Glutamatergic neuron (in vitro differentiated cells): ENCODE measurements at regions not wholly inside any gene's neighbourhood (a gene's known extent, or its start where the extent isn't known, plus 50 kb on each side); places are given as distances from the start of the nearest gene placed in this dataset.

Source experiments
- DNase-seq: peaks from one replicate; pipeline ENCODE4 v3.0.0; 2022
- H3K27ac Mint-ChIP-seq: one replicate; pipeline ENCODE4 v1.8.0; 2020; ENCODE audit warnings: mild to moderate bottlenecking, mixed read lengths, inconsistent platforms; ENCODE audit not compliant: unreplicated experiment
- H3K27me3 Mint-ChIP-seq: one replicate; pipeline ENCODE4 v1.8.0; 2020; ENCODE audit warnings: mild to moderate bottlenecking, moderate library complexity, mixed read lengths, inconsistent platforms; ENCODE audit not compliant: unreplicated experiment
- H3K36me3 Mint-ChIP-seq: one replicate; pipeline ENCODE4 v1.8.0; 2020; ENCODE audit warnings: mild to moderate bottlenecking, mixed read lengths, inconsistent platforms; ENCODE audit not compliant: unreplicated experiment
- H3K4me1 Mint-ChIP-seq: one replicate; pipeline ENCODE4 v1.8.0; 2020; ENCODE audit warnings: mild to moderate bottlenecking, low read depth, mixed read lengths, inconsistent platforms; ENCODE audit not compliant: unreplicated experiment
- H3K4me3 Mint-ChIP-seq: one replicate; pipeline ENCODE4 v1.8.0; 2020; ENCODE audit warnings: mild to moderate bottlenecking, mixed read lengths, inconsistent platforms; ENCODE audit not compliant: unreplicated experiment
- H3K9me3 Mint-ChIP-seq: one replicate; pipeline ENCODE4 v1.8.0; 2020; ENCODE audit warnings: mild to moderate bottlenecking, moderate library complexity, mixed read lengths, inconsistent platforms; ENCODE audit not compliant: unreplicated experiment
- CTCF ChIP-seq: fragments of 200-600 bp; sonication (generic); IDR thresholded peaks from one replicate; pipeline ENCODE4 v1.5.0; 2021; ENCODE audit not compliant: partially characterized antibody, unreplicated experiment

GRCh38 chr7:36100634-36101033 is 52.4 kb upstream of the EEPD1 start:
- H3K36me3 Mint-ChIP-seq: no peaks in the 10 kb centered on the region
- no peaks in the 10 kb centered on the region for H3K27me3 Mint-ChIP-seq
- TF ChIP-seq CTCF: no peak
- H3K4me1 Mint-ChIP-seq: no peaks in the 10 kb centered on the region
- H3K27ac Mint-ChIP-seq: no peak overlapping the region
- H3K9me3 Mint-ChIP-seq: no peaks in the 10 kb centered on the region
- no peak overlapping the region for H3K4me3 Mint-ChIP-seq
- no peak for DNase-seq
